Smooth muscle cell (in vitro differentiated cells): ENCODE measurements at regions not wholly inside any gene's neighbourhood (a gene's known extent, or its start where the extent isn't known, plus 50 kb on each side); places are given as distances from the start of the nearest gene placed in this dataset.

Experiments
- DNase-seq: peaks from one replicate; lab custom pipeline; 2025; ENCODE audit not compliant: unreplicated experiment; lab: John Stamatoyannopoulos, UW
- H2AFZ ChIP-seq: fragments of 200-600 bp; sonication (generic); 2 replicates; pipeline ENCODE4 v1.6.0; 2016; ENCODE audit warnings: antibody characterized with exemption, low read depth, mild to moderate bottlenecking
- H3F3A ChIP-seq: fragments of 200-600 bp; sonication (generic); 2 replicates; pipeline ENCODE4 v1.6.0; 2017; ENCODE audit warnings: antibody characterized with exemption, low read depth
- H3K27ac ChIP-seq: fragments of 200-600 bp; sonication (generic); 2 replicates; pipeline ENCODE4 v1.5.1; 2016; ENCODE audit warnings: low read depth, mild to moderate bottlenecking
- H3K27me3 ChIP-seq: fragments of 200-600 bp; sonication (generic); 2 replicates; pipeline ENCODE4 v1.6.1; 2016; ENCODE audit warnings: low read depth, mild to moderate bottlenecking
- H3K36me3 ChIP-seq: fragments of 200-600 bp; sonication (generic); 2 replicates; pipeline ENCODE4 v1.5.1; 2016; ENCODE audit warnings: low read depth
- H3K4me1 ChIP-seq: fragments of 200-600 bp; sonication (generic); 2 replicates; pipeline ENCODE4 v1.5.1; 2016; ENCODE audit warnings: low read depth
- H3K4me2 ChIP-seq: fragments of 200-600 bp; sonication (generic); 2 replicates; pipeline ENCODE4 v1.6.0; 2016; ENCODE audit warnings: mild to moderate bottlenecking
- H3K4me3 ChIP-seq: fragments of 200-600 bp; sonication (generic); 2 replicates; pipeline ENCODE4 v1.5.1; 2016; ENCODE audit warnings: mild to moderate bottlenecking
- H3K79me2 ChIP-seq: fragments of 200-600 bp; sonication (generic); 2 replicates; pipeline ENCODE4 v1.6.0; 2016; ENCODE audit warnings: low read depth, mild to moderate bottlenecking
- H3K9ac ChIP-seq: fragments of 200-600 bp; sonication (generic); 2 replicates; pipeline ENCODE4 v1.6.0; 2016; ENCODE audit warnings: low read depth
- H3K9me3 ChIP-seq: fragments of 200-600 bp; sonication (generic); replicated peaks from 2 replicates; pipeline ENCODE4 v1.5.1; 2016; ENCODE audit warnings: low read depth
- H4K20me1 ChIP-seq: fragments of 200-600 bp; sonication (generic); 2 replicates; pipeline ENCODE4 v1.6.0; 2016; ENCODE audit warnings: low read depth
- WGBS: methylation state at CpG from one replicate; pipeline ENCODE4 v1.1.7; 2016; ENCODE audit warnings: low lambda C conversion rate; 5-methylcytosine and 5-hydroxymethylcytosine counted together
- TF ChIP-seq, protein P1 (sequence below): fragments of 200-600 bp; sonication (generic); IDR thresholded peaks from 2 replicates; pipeline ENCODE4 v1.5.1; 2017; ENCODE audit warnings: borderline replicate concordance, mild to moderate bottlenecking, antibody characterized with exemption; ENCODE audit not compliant: insufficient read depth, poor library complexity, severe bottlenecking

DNA sequence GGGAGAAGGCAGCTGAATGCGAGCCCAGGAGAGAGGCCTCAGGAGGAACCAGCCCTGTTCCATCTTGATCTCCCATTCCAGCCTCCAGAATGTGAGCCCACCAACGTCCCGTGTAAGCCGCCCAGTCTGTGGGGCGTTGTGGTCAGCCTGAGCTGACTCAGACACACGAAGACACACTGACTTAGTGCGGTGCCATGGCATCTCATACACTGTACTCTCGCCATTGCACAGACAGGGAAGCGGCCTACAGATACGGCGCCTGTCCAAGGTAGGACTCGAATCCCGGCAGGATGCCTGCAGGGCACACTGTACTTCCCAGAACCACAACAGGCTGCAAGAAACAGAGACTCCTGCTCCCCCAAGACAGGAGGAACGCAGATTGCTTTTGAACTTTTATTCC lies 179.6 kb downstream of the CTTN start:
- Histone ChIP-seq H3F3A (no peaks in the 10 kb centered on the region), H3K79me2 (no peaks in the 10 kb centered on the region), H3K27me3 (no peaks in the 10 kb centered on the region), H3K9me3 (no peaks in the 10 kb centered on the region), H3K9ac (no peak overlapping the region), H3K27ac (no peak overlapping the region), H3K4me1 (no peaks in the 10 kb centered on the region), H2AFZ (no peak overlapping the region), H3K36me3 (no peaks in the 10 kb centered on the region), H3K4me3 (no peak overlapping the region), H4K20me1 (peaks cover 7% of the 10 kb centered on the region), H3K4me2 (no peak overlapping the region)
- 82% methylated on average over 14 of the region's 14 CpGs for WGBS
- TF ChIP-seq, protein P1, sequence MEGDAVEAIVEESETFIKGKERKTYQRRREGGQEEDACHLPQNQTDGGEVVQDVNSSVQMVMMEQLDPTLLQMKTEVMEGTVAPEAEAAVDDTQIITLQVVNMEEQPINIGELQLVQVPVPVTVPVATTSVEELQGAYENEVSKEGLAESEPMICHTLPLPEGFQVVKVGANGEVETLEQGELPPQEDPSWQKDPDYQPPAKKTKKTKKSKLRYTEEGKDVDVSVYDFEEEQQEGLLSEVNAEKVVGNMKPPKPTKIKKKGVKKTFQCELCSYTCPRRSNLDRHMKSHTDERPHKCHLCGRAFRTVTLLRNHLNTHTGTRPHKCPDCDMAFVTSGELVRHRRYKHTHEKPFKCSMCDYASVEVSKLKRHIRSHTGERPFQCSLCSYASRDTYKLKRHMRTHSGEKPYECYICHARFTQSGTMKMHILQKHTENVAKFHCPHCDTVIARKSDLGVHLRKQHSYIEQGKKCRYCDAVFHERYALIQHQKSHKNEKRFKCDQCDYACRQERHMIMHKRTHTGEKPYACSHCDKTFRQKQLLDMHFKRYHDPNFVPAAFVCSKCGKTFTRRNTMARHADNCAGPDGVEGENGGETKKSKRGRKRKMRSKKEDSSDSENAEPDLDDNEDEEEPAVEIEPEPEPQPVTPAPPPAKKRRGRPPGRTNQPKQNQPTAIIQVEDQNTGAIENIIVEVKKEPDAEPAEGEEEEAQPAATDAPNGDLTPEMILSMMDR, result no peak
- no peak for DNase-seq

DNA sequence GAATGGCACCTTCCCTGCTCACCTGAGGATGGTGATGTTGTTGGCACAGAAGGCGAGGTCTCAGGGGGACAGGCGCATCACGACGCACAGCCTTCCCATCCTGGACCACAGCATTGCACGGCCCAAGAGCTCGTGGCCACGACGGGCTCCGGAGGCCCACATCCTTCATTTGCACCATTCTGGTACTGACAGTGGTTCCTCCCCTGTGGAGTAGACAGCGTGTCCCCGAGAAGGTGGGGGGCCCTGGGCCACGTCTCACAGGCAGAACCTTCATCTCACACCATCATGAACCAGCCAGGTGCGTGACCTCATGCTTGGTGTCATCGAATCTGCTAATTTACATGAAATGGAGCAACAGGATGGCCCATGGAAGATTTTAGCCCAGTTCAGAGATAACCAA lies 180.0 kb downstream of the CTTN start:
- TF ChIP-seq, protein P1, result no peak
- Histone ChIP-seq H3K79me2 (no peaks in the 10 kb centered on the region), H3K9ac (no peak overlapping the region), H3K27me3 (no peaks in the 10 kb centered on the region), H2AFZ (no peak overlapping the region), H4K20me1 (peaks cover 7% of the 10 kb centered on the region), H3K4me2 (no peak overlapping the region), H3K36me3 (no peaks in the 10 kb centered on the region), H3K9me3 (no peaks in the 10 kb centered on the region), H3K4me1 (no peaks in the 10 kb centered on the region), H3K4me3 (no peak overlapping the region), H3F3A (no peaks in the 10 kb centered on the region), H3K27ac (no peak overlapping the region)
- DNase-seq, result no peak
- 91% methylated on average over 14 of the region's 14 CpGs for WGBS

DNA sequence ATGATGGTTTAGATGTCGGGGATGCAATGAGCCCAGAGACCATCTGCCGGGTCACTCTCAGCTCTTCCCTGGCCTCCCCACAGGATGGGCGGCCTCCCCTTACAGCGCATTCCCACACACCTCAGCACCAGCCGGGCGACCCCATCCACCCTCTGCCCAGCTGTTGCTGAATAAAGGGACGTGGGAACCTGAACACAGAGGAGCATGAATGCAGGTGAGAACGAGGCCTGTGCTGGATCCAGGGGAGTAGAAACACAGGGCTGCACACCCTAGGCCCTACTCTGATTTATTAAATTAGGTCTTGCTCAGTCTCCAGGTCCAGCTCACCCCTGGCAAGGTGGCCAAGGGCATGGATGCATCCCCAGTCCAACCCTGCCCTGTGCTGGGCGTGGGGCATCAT lies 180.5 kb downstream of the CTTN start:
- H2AFZ ChIP-seq, result no peak overlapping the region
- H3K4me1 ChIP-seq, result no peaks in the 10 kb centered on the region
- TF ChIP-seq, protein P1, result no peak
- no peaks in the 10 kb centered on the region for H3K9me3 ChIP-seq
- H3K79me2 ChIP-seq, result no peaks in the 10 kb centered on the region
- WGBS, result 94% methylated on average over 9 of the region's 9 CpGs
- no peak overlapping the region for H3K9ac ChIP-seq
- DNase-seq, result no peak
- H4K20me1 ChIP-seq, result peaks cover 7% of the 10 kb centered on the region
- no peaks in the 10 kb centered on the region for H3K27me3 ChIP-seq
- no peak overlapping the region for H3K4me3 ChIP-seq
- H3K27ac ChIP-seq, result no peak overlapping the region
- no peaks in the 10 kb centered on the region for H3K36me3 ChIP-seq
- no peaks in the 10 kb centered on the region for H3F3A ChIP-seq
- no peak overlapping the region for H3K4me2 ChIP-seq

DNA sequence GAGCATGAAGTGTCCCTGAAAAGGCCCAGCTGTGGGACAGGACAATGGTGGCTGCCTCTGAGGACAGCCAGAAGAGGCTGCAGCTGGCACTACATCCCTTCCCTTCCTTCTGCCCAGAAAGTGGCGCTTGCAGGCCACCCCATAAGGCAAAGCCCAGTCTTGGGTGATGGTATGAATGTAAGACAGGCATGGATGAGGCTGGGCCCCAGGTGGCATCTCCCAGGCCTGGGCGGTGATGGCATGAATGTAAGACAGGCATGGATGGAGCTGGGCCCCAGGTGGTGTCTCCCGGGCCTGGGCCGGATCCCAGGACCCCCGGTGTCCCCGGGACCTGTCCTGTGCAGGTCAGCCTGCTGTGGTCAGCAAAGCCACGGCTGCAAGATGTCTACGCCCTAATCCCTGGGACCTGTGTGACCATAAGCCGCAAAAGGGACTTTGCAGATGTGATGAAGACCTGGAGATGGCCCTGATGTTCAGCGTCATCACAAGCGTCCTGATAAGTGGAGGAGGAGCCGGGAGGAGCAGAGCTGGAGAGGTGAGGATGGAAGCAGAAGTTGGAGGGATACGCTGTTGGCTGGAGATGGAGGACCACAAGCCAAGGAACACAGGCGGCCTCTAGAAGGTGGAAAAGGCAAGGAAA lies 181.1 kb downstream of the CTTN start:
- Histone ChIP-seq H3K4me1 (no peaks in the 10 kb centered on the region), H3K27ac (no peak overlapping the region), H3K79me2 (no peaks in the 10 kb centered on the region), H3K4me2 (no peak overlapping the region), H2AFZ (no peak overlapping the region), H3K9ac (no peak overlapping the region), H3K4me3 (no peak overlapping the region), H4K20me1 (peaks cover 7% of the 10 kb centered on the region), H3F3A (no peaks in the 10 kb centered on the region), H3K36me3 (no peaks in the 10 kb centered on the region), H3K9me3 (no peaks in the 10 kb centered on the region), H3K27me3 (no peaks in the 10 kb centered on the region)
- WGBS, result 92% methylated on average over 14 of the region's 14 CpGs
- no peak for DNase-seq
- TF ChIP-seq, protein P1, result no peak
